Dermis blood vessel endothelial cell (primary cell): ENCODE measurements at regions not wholly inside any gene's neighbourhood (a gene's known extent, or its start where the extent isn't known, plus 50 kb on each side); places are given as distances from the start of the nearest gene placed in this dataset.

Experiments used
- DNase-seq: peaks from one replicate; pipeline ENCODE4 v3.0.0; 2010

DNA sequence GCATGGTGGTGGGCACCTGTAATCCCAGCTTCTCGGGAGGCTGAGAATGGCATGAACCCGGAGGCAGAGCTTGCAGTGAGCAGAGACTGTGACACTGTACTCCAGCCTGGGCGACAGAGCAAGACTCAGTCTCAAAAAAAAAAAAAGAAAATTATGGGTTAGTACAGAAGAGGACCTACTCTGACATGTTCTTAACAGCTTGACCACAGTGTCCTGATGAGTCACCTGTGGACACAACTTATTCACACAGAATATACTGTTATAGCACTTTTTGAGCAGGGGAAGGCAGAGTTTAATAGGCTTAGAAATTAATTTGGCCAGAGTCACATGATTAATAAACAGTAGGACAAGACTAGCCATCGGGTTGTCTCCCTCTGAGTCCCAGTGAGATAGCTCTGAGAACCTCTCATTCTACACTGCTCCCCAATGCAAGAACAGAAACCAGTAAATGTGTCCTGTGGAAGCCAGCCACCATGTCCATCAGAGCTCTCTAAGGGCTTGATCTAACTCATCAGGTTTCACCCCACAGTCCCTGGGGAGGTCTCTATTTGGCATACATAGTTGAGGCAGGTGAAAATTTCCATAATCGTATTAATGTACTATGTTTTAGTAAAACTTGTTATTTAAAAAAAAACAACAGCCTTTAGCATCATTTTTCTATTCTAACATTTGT, 1077.9 kb upstream of the C9orf72 start:
- no peak for DNase-seq

GRCh38 chr9:28653216-28653615, 1079.9 kb upstream of the C9orf72 start:
- DNase-seq, result no peak

- DNase-seq, result no peak
Measured at GRCh38 chr9:28656727-28657126, 1083.4 kb upstream of the C9orf72 start.

GRCh38 chr9:28661853-28662252, 1088.6 kb upstream of the C9orf72 start:
- no peak for DNase-seq

DNA sequence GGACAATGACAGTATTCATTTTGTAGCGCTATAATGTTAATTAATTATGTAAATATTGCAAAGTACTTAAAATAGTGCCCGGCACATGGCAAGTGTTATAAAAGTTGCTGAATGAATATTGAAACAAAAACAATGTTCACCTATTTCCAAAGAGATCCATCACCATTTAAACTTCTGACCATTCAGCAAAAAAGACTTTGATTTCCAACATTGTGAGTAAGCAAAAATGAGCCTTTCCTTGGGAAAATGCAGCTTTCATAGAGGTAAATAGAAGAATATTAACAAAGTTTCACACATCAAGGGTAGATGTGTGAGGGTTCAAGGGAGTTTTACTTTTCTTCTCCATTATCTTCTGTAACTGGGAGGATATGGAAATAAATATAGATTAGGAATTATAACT, 1089.4 kb upstream of the C9orf72 start:
- no peak for DNase-seq

DNA sequence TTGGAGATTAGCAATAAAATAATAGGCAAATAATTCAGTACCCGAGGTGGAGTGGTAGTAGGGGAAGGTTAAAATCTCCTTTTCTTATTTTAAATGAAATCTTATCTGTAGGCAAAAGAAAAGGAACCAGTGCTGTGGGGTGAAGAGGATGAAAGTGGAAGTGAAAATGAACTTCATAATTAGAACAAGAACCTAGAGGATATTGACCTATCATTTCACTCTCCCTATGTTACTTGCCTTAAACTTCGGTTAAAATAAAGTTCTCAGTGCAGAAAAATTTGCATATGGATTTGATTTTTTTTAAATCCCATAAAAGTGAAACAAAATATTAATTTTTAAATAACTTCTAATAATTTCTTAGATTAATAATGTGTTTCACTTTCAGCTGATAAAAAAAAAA, 1094.9 kb upstream of the C9orf72 start:
- DNase-seq, result no peak

GRCh38 chr9:28671000-28671399, 1097.7 kb upstream of the C9orf72 start:
- DNase-seq, result no peak

DNA sequence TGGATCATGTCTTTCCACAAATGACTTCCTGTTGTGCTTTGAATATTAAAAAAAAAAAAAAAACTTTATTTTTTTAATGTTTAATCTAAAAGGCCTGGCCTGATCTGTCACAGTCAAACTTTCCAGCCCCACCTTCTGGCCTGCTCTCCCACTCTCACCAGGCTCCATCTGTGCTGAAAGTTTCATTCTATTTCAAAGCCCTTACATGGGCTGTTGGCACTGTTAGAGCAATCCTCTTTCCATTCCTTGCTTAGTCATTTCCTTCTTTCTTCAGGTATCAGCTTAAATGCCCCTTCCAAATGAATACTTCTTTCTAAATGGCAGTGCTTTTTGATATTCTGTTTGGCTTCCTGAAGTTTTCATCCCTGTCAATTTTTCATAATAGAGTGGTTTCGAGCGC, 1104.8 kb upstream of the C9orf72 start:
- DNase-seq, result no peak

GRCh38 chr9:28688172-28688571, 1114.9 kb upstream of the C9orf72 start:
- no peak for DNase-seq

GRCh38 chr9:28692012-28692411, 1118.7 kb upstream of the C9orf72 start:
- DNase-seq, result no peak

DNA sequence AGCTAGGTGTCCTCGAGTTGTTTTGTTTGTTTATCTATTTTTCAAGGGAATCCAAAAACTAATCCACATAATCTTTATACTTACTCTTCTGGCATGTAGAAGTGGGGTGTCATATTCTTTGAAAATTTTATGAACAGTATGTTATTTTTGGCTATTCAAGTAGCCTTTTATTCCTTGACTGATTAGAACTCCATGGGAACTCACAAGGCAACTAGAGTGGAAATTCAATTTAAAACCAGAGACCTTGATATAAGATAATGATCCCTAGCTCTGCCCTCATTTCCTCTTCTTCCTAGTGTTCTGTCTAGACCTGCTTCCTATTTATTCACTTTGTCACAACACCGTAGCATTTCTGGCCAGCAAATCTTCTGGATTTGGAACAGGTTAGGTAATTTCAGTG, 1123.7 kb upstream of the C9orf72 start:
- no peak for DNase-seq

DNA sequence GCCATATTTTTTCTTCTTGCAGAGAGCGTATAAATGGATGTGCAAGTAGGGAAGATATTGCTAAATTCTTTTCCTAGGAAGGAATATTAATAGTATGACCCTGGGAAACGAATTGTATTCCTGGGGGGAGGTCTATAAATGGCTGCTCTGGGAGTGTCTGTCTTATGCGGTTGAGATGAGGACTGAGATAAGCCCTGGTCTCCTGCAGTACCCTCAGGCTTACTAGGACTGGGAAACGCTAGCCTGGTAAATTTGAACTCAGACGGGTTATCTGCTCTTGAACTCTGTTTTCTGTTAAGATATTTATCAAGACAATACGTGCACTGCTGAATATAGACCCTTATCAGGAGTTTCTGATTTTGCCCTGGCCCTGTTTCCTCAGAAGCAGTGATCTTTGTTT, 1126.4 kb upstream of the C9orf72 start:
- DNase-seq, result no peak

- DNase-seq, result no peak
Measured at GRCh38 chr9:28707616-28708015, 1134.3 kb upstream of the C9orf72 start.

DNA sequence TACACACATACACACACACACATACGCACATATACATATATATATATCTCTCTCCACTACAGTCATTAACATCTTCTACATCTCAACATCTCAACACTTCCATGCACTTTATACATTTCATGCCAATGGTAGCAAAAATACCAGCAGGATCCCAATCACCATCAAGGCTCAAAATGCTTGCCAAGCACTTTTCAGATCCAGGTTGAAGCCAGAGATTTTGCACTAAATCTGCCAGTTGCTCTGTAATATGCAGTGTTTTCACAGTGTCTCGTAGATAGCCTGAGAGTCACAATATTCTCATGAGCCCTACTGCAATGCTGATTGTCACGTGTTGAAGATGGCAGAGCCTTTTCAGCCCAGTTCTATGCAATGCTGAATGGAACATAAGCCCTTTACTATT, 1140.9 kb upstream of the C9orf72 start:
- no peak for DNase-seq

DNA sequence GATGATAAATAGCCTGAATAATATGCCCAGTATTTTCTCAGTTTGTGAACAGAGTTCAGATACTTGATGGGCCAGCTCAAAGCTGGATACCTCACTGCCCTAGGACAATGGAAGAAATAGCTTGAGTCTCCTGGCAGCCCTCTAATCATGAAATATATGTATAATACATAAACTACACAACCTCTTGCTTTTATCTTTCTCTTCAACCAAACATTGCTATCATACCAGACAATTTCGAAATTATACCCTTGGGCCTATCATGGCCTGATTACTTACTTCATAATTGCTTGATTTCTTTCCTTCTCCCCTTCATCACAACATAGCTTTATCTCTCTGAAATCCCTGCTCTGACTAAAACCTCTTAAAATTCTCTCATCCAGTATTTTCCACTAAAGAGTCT, 1144.9 kb upstream of the C9orf72 start:
- no peak for DNase-seq

GRCh38 chr9:28720746-28721145, 1147.5 kb upstream of the C9orf72 start:
- no peak for DNase-seq

- no peak for DNase-seq
Measured at GRCh38 chr9:28730111-28730510, 1156.8 kb upstream of the C9orf72 start.

GRCh38 chr9:28735738-28736342, 1162.6 kb upstream of the C9orf72 start:
- no peak for DNase-seq

DNA sequence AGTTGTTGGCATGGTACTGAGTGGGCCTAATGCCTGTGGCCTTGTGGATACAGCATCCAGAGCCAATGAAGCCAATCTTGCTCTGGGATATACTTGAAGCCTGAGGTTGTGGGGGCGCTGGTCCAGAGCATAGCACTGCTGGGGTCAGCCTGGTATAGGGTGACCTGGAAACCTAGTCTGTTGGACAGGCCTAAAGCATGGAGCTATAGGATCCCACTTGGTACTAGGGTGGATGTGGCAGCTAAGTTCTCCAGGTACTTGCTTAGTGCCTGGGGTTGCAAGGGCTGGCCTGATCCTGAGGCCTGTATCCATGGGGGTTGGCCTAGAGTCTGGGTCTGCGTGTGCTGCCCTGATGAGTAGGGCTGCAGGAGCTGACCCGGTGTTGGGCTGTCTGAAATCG, 1168.2 kb upstream of the C9orf72 start:
- DNase-seq, result no peak

DNA sequence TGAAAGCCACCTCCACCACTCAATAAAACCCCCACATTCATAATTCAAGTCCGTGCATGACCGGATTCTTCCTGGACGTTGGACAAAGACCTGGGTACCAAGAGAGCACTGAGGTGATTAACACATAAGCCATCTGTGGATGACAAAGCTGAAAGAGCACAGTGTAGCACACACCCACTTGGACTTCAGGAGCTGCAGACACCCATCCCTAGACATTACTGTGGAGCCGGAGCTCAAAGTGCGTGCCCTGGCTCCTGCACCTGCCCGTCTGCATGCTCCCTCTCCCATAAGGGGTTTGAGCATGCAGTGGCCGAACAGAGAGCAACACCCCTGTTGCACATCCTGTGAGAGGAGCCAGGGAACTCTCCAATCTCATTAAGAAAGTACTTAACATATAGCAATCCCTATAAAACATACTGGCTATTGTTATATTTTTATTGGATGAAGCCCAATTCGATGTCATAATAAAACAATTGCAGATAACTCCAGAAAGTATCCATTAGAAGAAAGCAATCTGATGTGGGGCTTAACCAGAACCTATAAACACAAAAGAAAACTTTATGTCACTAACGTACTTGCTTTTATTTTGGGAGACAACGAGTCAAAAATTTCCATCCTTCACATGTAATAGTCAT, 1174.2 kb upstream of the C9orf72 start:
- no peak for DNase-seq

- DNase-seq, result no peak
Measured at GRCh38 chr9:28750136-28750535, 1176.9 kb upstream of the C9orf72 start.

DNA sequence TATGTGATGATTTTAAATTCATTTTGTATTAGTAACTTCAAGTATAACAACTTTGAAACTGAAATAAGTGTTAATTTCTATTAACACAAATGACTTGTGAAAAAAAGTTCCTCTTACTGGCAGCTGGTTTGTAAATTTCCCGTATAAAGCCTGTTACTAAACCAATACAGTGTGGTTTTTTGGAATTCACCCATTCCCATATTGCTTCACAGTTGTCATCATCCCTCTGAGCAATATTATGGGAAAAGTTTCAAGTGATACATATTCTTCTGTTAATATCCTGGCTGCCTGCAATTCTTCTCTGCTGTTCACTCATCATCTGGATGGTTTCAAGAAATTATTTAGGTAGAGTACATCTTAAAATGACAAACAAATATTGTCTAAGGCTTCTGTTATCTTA, 1185.1 kb upstream of the C9orf72 start:
- no peak for DNase-seq

DNA sequence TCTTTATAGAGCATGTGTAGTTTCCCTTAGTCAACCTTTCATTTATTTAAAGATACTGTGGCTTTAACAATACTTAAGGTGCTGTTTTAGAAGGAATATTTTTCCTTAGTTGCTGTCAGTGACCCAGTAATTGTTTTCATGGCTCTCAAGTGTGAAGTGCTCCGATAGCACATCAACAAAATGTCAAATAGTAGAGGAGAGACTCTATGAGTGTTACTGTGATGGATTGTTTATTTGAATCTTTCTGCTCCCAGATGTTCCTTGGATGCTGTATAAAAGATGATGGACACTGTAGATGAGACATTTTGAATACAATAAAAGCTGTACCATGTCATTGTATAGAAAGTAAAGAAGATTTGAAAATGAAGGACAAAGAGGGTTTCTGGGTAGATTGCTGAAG, 1185.7 kb upstream of the C9orf72 start:
- DNase-seq, result no peak

DNA sequence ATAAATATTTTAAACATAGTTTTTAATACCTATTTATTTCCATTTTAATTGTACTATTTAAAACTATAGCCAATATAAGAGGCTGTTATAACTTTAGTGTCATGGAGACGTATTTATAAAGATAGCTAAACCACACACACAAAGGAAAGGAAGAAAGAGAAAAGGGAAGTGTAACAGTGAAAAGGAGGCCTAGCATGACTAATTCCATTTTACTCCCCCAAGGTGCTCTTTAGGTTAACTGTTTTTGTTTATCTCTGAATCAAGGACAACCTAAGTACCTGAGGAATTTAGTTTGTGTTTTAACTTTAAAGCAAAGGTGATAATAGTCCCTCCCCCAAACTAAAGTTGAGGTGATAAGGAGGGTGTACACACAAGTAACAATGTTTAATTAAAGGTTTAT, 1188.9 kb upstream of the C9orf72 start:
- no peak for DNase-seq

DNA sequence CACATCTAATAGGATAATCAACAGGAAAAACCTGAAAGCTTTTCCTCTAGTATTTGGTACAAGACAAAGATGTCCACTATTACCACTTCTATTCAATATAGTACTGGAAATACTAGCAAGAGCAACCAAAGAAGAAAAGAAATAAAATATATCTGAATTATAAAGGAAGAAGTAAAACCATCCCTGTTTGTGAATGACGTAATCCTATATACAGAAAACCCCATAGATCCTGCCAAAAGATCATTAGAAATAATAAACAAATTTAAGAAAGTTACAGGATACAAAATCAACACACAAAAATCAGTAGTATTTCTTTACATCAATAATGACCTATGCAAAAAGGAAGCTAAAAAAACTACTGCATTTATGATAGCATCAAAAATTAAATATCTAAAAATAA, 1191.3 kb upstream of the C9orf72 start:
- DNase-seq, result no peak
